ENCODE measurements at regions not wholly inside any gene's neighbourhood (a gene's known extent, or its start where the extent isn't known, plus 50 kb on each side); places are given as distances from the start of the nearest gene placed in this dataset.
A peak's percentile ranks its signal among the peaks of the same experiment; 100 is the strongest.

- no peak for DNase-seq
Measured at GRCh38 chr6:121837545-121838229, 402.2 kb downstream of the GJA1 start.

- DNase-seq, result no peak
Measured at GRCh38 chr6:121838842-121839241, 403.4 kb downstream of the GJA1 start.

DNA sequence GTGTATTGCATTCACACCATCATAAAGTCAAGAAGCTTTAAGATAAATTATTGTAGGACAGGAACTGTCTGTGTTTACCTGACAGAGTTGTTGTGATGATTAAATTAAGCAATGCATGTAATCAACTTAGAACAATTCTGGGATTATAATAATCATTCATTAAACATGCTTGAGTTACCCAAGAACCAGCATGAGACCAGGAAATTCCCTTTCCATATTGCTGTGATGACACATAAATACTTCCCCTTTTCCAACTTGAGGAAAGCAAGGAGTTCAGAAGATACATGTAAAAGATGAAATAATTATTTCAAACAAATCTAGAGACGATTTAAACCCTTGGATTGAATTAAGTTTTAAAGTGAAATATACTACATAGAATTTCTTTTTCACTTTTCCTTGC lies 404.4 kb downstream of the GJA1 start:
- no peak for DNase-seq

DNA sequence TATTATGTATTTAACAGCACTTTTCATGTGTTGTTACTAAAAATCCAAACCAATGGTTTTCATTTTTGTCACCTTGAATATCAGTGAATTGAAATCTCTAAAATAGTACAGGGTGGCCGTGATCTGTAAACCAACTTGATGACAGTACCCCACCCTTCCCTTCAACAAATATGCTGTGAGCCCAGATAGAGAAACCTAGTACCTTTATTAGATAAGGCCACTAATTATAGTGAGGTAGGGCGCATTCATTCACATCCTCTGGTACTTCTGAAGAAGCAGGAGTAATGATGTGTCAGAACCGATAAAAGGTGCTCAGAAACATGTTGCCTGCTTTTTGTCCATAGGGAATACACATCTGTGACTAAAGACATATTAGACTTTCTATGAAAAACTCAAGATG lies 409.5 kb downstream of the GJA1 start:
- DNase-seq, result no peak

- no peak for DNase-seq
Measured at GRCh38 chr6:121847806-121848522, 412.5 kb downstream of the GJA1 start.

DNA sequence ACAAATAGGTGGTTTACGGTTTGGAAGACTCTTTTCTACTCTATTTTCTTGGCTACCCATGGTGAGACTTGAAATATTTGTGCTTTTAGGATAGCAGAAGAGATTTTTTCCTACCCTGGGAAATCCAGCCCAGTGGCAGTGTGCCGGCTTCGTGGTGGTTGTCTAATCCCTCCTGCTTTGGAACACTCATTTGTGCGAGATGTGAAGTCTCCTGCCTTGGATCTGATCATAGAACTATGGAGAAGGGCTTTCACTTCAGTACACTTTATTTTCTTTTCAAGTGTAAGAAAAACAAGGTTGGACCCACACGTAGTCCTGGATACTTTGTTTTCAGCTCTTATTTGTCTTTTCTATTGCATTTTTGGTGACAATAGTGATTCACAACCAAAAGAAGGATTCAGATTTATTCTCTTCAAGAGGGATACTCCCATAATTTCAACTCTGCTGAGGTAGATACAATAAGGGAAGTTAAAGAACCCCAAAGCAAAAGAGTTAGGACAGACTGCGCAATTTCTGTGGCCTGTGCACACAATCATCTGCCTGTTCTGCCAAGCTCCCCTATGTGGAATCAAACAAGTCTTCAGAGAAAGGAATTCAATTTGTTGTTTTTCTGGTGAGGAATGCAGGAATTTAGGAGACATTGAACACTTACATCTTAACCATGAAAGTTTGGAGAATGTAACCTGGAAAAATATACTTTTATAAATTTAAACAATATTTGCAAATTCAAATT lies 413.2 kb downstream of the GJA1 start:
- DNase-seq, result no peak

DNA sequence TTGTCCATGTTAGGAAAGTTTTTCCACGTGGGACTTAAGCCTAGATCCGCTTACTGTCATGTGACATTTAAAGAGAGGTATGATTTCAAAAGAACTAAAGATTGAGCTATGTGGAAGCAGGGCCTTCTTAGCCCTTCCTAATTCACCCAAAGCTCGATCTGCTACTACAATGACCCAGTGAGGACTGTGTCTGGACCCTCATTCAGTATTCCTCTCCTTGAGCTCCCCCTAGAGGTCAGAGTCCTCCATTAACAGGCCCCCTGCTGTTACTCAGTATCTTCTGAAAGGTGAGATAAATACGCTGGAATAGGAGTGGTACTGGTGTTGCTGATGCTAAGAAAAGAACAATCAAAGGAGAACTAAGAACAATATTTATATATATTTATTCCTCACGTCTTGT lies 414.0 kb downstream of the GJA1 start:
- peak; percentile 67 for DNase-seq

DNA sequence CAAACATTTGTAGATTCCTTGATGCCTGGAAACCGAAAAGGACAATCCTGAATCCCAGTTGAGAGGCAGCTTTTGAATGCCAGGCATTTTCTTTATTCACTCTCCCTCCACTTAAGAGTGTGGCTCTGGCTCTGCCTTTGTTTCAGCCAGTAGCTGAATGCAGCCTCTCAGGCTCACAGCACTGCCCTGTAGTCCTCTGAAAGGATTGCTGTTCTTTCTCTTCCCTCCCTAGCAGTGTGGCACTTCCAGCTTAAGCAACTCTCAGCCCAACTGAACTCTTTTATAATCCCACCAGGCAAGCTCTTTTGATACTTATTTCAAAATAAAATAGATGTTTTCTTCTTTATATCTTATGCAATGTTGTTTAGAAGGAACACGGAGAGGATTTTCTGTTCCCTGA lies 415.6 kb downstream of the GJA1 start:
- DNase-seq, result no peak

DNA sequence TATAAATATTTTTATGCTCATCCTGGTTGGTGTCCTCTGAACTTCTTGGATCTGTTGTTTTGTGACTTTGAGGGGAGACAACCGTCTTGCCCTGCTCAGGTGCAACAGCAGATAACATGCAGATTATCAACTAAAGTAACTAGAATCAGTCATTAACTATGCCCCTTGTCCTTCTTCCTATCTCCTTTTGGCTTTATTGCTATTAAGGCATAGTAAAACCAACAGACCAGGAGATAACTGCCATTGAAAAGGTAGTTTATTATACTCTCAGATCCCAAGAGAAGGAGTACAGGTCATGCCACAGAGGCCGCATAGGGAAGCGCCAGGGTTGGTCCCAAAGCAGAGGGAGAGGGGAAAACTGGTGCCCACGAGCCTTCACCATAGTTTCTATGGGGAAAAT lies 418.2 kb downstream of the GJA1 start:
- DNase-seq, result no peak

DNA sequence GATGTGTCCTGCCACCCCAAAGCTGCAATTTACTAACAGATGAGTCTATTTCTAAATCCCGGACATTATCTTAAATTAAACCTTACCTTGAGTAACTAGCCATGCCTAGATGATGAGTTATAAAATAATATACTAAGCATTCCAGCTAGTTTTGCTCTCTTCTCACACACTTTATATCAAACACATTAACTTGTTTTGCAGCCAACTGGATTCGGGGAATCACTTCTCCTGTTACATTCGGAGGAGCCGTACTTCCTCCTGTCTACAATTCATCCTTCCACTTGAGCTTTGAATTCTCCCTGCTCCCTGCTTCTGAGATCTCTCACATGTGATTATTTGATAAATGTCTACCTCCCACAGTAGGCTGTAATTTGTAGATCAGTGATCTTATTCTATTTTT lies 420.1 kb downstream of the GJA1 start:
- DNase-seq, result no peak

DNA sequence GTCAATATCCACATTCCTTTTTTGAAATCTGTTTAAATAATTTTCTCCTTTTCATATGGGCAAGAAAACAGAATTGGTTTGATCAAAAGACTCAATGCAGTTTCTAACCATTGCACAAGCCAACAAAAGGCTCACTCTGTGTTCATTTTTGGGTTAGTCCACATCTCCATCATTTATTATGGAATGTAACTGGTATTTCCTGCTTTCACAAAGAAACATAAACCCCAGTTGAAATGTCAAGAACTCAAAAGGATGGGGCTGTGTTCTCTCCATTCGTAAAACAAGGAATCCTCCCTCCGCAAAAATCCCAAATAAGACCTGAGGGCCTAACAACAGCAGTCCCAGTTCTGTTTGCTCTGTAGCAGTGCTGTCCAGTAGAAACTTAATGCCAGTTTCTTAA lies 420.9 kb downstream of the GJA1 start:
- DNase-seq, result peak; percentile 21

DNA sequence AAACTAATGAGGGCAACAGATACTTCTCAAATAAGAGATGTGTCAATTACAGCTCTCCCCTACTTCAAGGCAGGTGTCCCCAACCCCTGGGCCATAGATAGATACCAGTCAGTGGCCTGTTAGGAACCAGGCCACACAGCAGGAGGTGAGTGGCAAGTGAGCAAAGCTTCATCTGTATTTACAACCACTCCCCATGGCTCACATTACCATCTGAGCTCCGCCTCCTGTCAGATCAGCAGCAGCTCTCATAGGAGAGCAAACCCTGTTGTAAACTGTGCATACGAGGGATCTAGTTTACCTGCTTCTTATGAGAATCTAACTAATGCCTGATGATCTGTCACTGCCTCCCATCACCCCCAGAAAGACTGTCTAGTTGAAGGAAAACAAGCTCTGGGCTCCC lies 422.1 kb downstream of the GJA1 start:
- no peak for DNase-seq

- no peak for DNase-seq
Measured at GRCh38 chr6:121858310-121858709, 422.9 kb downstream of the GJA1 start.

DNA sequence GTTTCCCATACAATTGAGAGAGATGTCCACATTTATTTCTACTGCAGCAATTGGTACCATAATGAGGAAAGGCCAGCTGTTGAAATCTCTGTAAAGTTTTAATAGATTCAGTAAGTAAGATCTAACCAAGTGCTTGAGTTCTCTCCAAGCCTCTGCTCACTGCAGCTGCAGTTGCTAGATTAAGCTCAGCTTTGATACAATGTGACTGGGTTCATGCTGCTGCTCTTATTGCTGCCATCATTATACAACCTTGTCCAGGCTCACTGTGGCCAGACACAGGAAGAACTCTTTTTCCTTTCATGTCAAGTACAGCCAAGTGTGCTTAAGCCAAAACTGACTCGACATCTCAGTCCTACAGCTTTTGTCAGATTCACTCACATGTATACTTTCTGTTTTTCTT lies 423.5 kb downstream of the GJA1 start:
- no peak for DNase-seq

- no peak for DNase-seq
Measured at GRCh38 chr6:121865811-121866210, 430.4 kb downstream of the GJA1 start.

DNA sequence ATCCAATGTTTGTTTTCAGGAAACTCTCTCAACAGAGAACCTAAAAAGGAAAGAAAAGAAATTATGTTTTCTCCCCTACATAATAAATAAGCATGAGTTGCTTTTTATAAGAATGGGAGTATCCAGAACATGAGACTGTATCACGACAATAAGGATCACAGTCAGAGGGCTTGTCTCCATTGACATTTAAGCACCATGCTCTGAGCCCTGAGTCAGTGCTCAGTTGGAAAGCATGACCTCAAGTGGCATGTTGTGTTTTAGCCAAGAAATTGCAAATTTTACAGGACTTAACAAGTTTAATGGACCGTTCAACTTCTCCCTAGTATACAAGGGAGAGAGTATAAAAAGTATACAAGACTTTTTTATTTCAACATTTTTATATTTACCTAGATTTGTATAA lies 431.6 kb downstream of the GJA1 start:
- no peak for DNase-seq

- DNase-seq, result no peak
Measured at GRCh38 chr6:121868206-121868605, 432.8 kb downstream of the GJA1 start.

DNA sequence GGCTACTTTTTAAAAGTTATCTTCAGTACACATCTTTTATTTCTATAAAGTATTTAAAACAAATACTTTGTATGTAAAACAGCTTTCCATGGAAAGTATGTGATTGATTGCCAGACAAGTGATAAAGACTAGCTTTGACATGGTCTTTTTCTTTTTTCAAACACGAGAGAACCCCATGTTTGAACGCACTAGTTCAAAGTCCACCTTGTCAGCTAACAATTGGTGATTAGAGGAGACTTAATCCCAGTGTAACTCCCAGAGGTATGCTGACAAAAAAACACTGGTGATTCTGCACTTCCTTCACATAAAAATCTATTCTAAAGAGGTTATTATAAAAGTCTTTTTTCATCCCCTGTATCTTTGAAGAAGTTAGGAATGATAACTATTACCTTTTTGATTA lies 438.1 kb downstream of the GJA1 start:
- no peak for DNase-seq

GRCh38 chr6:121876721-121877120 lies 441.3 kb downstream of the GJA1 start:
- DNase-seq, result no peak

GRCh38 chr6:121879149-121879548 lies 443.7 kb downstream of the GJA1 start:
- peak; percentile 53 for DNase-seq

DNA sequence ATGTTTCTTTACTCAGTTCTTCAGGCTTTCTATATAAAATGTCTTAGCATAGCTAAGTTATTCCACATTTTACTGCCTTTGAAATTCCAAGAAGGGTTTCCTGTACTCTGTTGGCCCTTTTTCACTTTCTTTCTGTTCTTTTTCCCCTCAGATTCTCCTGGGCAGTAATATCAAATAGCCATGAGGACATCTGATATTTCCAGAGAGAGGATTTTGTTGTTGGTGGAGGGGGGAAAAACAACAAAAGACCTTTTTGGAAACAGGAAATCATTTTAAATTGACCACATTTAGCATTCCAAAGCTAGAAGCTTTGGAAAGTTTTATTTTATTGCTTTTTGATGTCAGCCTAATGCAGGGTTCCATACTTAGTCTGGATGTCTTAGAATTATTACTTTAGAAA lies 445.4 kb downstream of the GJA1 start:
- no peak for DNase-seq

- DNase-seq, result peak; percentile 30
Measured at GRCh38 chr6:121881974-121882667, 446.7 kb downstream of the GJA1 start.

DNA sequence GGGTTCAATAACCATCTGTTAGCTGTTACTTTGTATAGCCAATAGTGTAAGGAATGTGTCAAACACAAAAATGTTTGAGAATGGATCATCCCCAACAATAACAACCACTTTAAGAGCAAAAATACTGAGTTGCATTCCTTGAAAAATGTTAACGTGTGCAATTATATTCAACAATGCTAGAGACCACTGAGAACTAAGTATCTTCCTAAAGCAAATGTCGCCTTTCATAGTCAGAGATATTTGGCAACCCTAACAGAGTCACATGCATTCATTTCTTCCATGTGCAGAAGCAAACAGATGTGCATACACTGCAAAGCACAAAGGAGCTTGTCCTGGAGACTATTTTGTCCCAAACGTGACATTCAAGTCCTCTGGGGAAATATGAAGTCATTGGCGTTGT lies 448.6 kb downstream of the GJA1 start:
- DNase-seq, result no peak

- DNase-seq, result no peak
Measured at GRCh38 chr6:121884620-121885019, 449.2 kb downstream of the GJA1 start.

Measured in amniotic stem cell (primary cell).